Erythroblast (primary cell): ENCODE measurements at regions not wholly inside any gene's neighbourhood (a gene's known extent, or its start where the extent isn't known, plus 50 kb on each side); places are given as distances from the start of the nearest gene placed in this dataset.

Experiments
- GATA1 ChIP-seq: IDR thresholded peaks from 2 replicates; pipeline ENCODE4 v1.6.1; 2011; ENCODE audit warnings: low read depth, mild to moderate bottlenecking, control low read depth, low read length, moderate library complexity
- POLR2A ChIP-seq: IDR thresholded peaks from 2 replicates; pipeline ENCODE4 v1.6.1; 2011; ENCODE audit warnings: mild to moderate bottlenecking, low read length

DNA sequence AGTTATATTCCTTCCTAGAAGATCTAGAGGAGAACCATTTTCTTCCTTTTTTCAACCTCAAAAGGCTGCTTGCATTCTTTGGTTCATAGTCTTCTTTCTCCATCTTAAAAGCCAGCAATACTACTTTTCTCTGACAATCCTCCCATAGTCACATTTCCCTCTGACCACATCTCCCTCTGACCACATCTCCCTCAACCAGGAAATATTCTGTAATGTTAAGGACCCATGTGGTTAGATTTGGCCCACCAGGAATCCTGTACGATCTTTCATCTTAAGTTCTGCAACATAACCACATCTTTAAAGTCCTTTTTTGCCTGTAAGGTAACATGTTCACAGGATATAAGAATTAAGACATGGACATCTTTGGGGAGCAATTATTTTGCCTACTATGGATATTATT lies 179.4 kb upstream of the SPEF2 start:
- no peak for TF ChIP-seq POLR2A
- TF ChIP-seq GATA1 = no peak
